GM23338 (cell line): ENCODE measurements at regions not wholly inside any gene's neighbourhood (a gene's known extent, or its start where the extent isn't known, plus 50 kb on each side); places are given as distances from the start of the nearest gene placed in this dataset.

ENCODE experiments used
- ATAC-seq: fragments of 200-7000 bp; cut with Tn5 transposase; 3 replicates; pipeline ENCODE4 v1.9.1; 2020
- DNase-seq: peaks from one replicate; pipeline ENCODE4 v3.0.0-alpha.2; 2015; ENCODE audit warnings: low spot score
- H2AFZ ChIP-seq: fragments of 200-600 bp; sonication (generic); 2 replicates; pipeline ENCODE4 v1.8.0; 2016; ENCODE audit warnings: antibody characterized with exemption, mild to moderate bottlenecking, moderate library complexity
- H3F3A ChIP-seq: fragments of 200-600 bp; sonication (generic); replicated peaks from 2 replicates; pipeline ENCODE4 v1.8.0; 2017; ENCODE audit warnings: antibody characterized with exemption, mixed run types, low read depth
- H3K27ac ChIP-seq: fragments of 200-600 bp; sonication (generic); 2 replicates; pipeline ENCODE4 v1.6.1; 2016; ENCODE audit warnings: low read depth
- H3K27me3 ChIP-seq: fragments of 200-600 bp; sonication (generic); 2 replicates; pipeline ENCODE4 v1.8.0; 2016; ENCODE audit warnings: mild to moderate bottlenecking, mixed run types, moderate library complexity; ENCODE audit not compliant: insufficient read depth
- H3K36me3 ChIP-seq: fragments of 200-600 bp; sonication (generic); 2 replicates; pipeline ENCODE4 v1.8.0; 2016; ENCODE audit warnings: mild to moderate bottlenecking; ENCODE audit not compliant: insufficient read depth
- H3K4me1 ChIP-seq: fragments of 200-600 bp; sonication (generic); 2 replicates; pipeline ENCODE4 v1.8.0; 2016; ENCODE audit warnings: mild to moderate bottlenecking, moderate library complexity; ENCODE audit not compliant: insufficient read depth
- H3K4me2 ChIP-seq: fragments of 200-600 bp; sonication (generic); 2 replicates; pipeline ENCODE4 v1.7.1; 2017; ENCODE audit warnings: mixed run types
- H3K4me3 ChIP-seq: fragments of 200-600 bp; sonication (generic); 2 replicates; pipeline ENCODE4 v1.6.1; 2016; ENCODE audit warnings: mixed run types
- H3K79me2 ChIP-seq: fragments of 200-600 bp; sonication (generic); replicated peaks from 2 replicates; pipeline ENCODE4 v1.8.0; 2017; ENCODE audit warnings: mild to moderate bottlenecking; ENCODE audit not compliant: insufficient read depth
- H3K9me2 ChIP-seq: fragments of 200-600 bp; sonication (generic); 2 replicates; pipeline ENCODE4 v1.8.0; 2017; ENCODE audit not compliant: insufficient read depth
- H4K20me1 ChIP-seq: fragments of 200-600 bp; sonication (generic); replicated peaks from 2 replicates; pipeline ENCODE4 v1.8.0; 2017; ENCODE audit warnings: mild to moderate bottlenecking; ENCODE audit not compliant: insufficient read depth
- H3K27ac Mint-ChIP-seq: 2 replicates; pipeline ENCODE4 v1.8.0; 2020; ENCODE audit warnings: inconsistent platforms, mild to moderate bottlenecking, moderate library complexity, mixed read lengths
- H3K27me3 Mint-ChIP-seq: 3 replicates; pipeline ENCODE4 v1.8.0; 2022; ENCODE audit warnings: low read depth, mild to moderate bottlenecking, moderate library complexity, mixed read lengths, inconsistent platforms; ENCODE audit not compliant: insufficient read depth, poor library complexity
- H3K36me3 Mint-ChIP-seq: 3 replicates; pipeline ENCODE4 v1.8.0; 2021; ENCODE audit warnings: low read depth, mild to moderate bottlenecking, inconsistent platforms, moderate library complexity, mixed read lengths
- H3K4me1 Mint-ChIP-seq: 3 replicates; pipeline ENCODE4 v1.8.0; 2020; ENCODE audit warnings: mild to moderate bottlenecking, inconsistent platforms, mixed read lengths
- H3K4me3 Mint-ChIP-seq: 3 replicates; pipeline ENCODE4 v1.8.0; 2021; ENCODE audit warnings: moderate library complexity, mild to moderate bottlenecking, inconsistent platforms, mixed read lengths
- H3K9me3 Mint-ChIP-seq: 3 replicates; pipeline ENCODE4 v1.8.0; 2020; ENCODE audit warnings: moderate library complexity, mild to moderate bottlenecking, inconsistent platforms, mixed read lengths
- CREB1 ChIP-seq: fragments of 250-450 bp; sonication (Bioruptor Pico); IDR thresholded peaks from 2 replicates; pipeline ENCODE4 v1.5.0; 2020; ENCODE audit warnings: low read depth, mild to moderate bottlenecking, moderate library complexity
- CTCF ChIP-seq, 2 experiments: fragments of 200-600 bp in 1 of 2; sonication (generic) in 1 of 2; conservative IDR thresholded peaks; 2 replicates each; pipeline versions ENCODE4 v1.5.1 to v1.6.1; 2016 to 2017; ENCODE audit warnings: antibody characterized with exemption in 2 of 2, low read depth in 2 of 2, mild to moderate bottlenecking in 2 of 2, moderate library complexity in 1 of 2
- ETS1 ChIP-seq: IDR thresholded peaks from 2 replicates; pipeline ENCODE4 v1.6.1; 2016; ENCODE audit warnings: antibody characterized with exemption
- EZH2 ChIP-seq: fragments of 200-600 bp; sonication (generic); IDR thresholded peaks from one replicate; pipeline ENCODE4 v1.8.0; 2017; ENCODE audit warnings: antibody characterized with exemption, mild to moderate bottlenecking, low read depth; ENCODE audit not compliant: unreplicated experiment
- EZH2phosphoT487 ChIP-seq: fragments of 200-600 bp; sonication (generic); IDR thresholded peaks from one replicate; pipeline ENCODE4 v1.8.1; 2018; ENCODE audit warnings: antibody characterized with exemption; ENCODE audit not compliant: unreplicated experiment
- JUNB ChIP-seq: IDR thresholded peaks from one replicate; pipeline ENCODE4 v1.6.1; 2016; ENCODE audit warnings: antibody characterized with exemption; ENCODE audit not compliant: unreplicated experiment
- NANOG ChIP-seq: IDR thresholded peaks from 2 replicates; pipeline ENCODE4 v1.6.1; 2016; ENCODE audit warnings: antibody characterized with exemption, borderline replicate concordance
- POLR2AphosphoS5 ChIP-seq: IDR thresholded peaks from 2 replicates; pipeline ENCODE4 v1.6.1; 2016; ENCODE audit warnings: antibody characterized with exemption, low read depth
- REST ChIP-seq: IDR thresholded peaks from one replicate; pipeline ENCODE4 v1.6.1; 2018; ENCODE audit warnings: antibody characterized with exemption; ENCODE audit not compliant: unreplicated experiment
- ZNF114 ChIP-seq: fragments of 250-450 bp; sonication (Bioruptor Pico); IDR thresholded peaks from 2 replicates; pipeline ENCODE4 v1.5.0; 2020; ENCODE audit warnings: mild to moderate bottlenecking, moderate library complexity
- ZNF331 ChIP-seq: fragments of 250-450 bp; sonication (Bioruptor Pico); IDR thresholded peaks from 2 replicates; pipeline ENCODE4 v1.5.0; 2020; ENCODE audit warnings: low read depth, mild to moderate bottlenecking, moderate library complexity
- ZNF462 ChIP-seq: fragments of 250-450 bp; sonication (Bioruptor Pico); IDR thresholded peaks from 2 replicates; pipeline ENCODE4 v1.5.0; 2020; ENCODE audit warnings: mild to moderate bottlenecking, moderate library complexity

- ATAC-seq (no peak), DNase-seq (no peak)
- H3F3A ChIP-seq: no peaks in the 10 kb centered on the region
- no peak overlapping the region for H3K4me3 ChIP-seq
- H3K27ac ChIP-seq: no peak overlapping the region
- H4K20me1 ChIP-seq: no peaks in the 10 kb centered on the region
- no peak overlapping the region for H3K4me2 ChIP-seq
- Mint-ChIP-seq H3K27me3 (peaks cover 2% of the 10 kb centered on the region), H3K4me3 (no peak overlapping the region), H3K36me3 (no peaks in the 10 kb centered on the region), H3K27ac (no peak overlapping the region), H3K4me1 (peaks cover 5% of the 10 kb centered on the region), H3K9me3 (no peaks in the 10 kb centered on the region; the same call in 2 of the 3 replicates)
- no peaks in the 10 kb centered on the region for H3K36me3 ChIP-seq
- H3K4me1 ChIP-seq: no peaks in the 10 kb centered on the region
- no peaks in the 10 kb centered on the region for H3K79me2 ChIP-seq
- no peaks in the 10 kb centered on the region for H3K27me3 ChIP-seq
- no peak overlapping the region for H2AFZ ChIP-seq
- TF ChIP-seq REST: no peak
- no peak for TF ChIP-seq ZNF114 (CRISPR knock-in tag)
- no peak for TF ChIP-seq POLR2AphosphoS5
- no peak for TF ChIP-seq EZH2
- no peak for TF ChIP-seq ETS1
- no peak for TF ChIP-seq NANOG
- TF ChIP-seq CREB1 (CRISPR knock-in tag): no peak
- TF ChIP-seq ZNF331 (CRISPR knock-in tag): no peak
- no peak for TF ChIP-seq CTCF (conservative IDR thresholded peaks at IDR 0.05; ENCODE audit: low read depth in 2 of 2)
- no peak for TF ChIP-seq ZNF462 (CRISPR knock-in tag)
- TF ChIP-seq JUNB: no peak
- TF ChIP-seq EZH2phosphoT487: no peak
- H3K9me2 ChIP-seq: peaks cover 10% of the 10 kb centered on the region; the same call in 1 of the 2 replicates
Observed at GRCh38 chr18:30149585-30149984, 893.0 kb downstream of the DSC3 start.
